ENCODE measurements at regions not wholly inside any gene's neighbourhood (a gene's known extent, or its start where the extent isn't known, plus 50 kb on each side); places are given as distances from the start of the nearest gene placed in this dataset.

GRCh38 chr13:73702419-73703071 is 431.7 kb downstream of the KLF12 start:
- Histone ChIP-seq H3K9me3 (ENCODE audit: low read length) (no peaks in the 10 kb centered on the region), H3K79me2 (ENCODE audit: insufficient read depth, low read length) (no peaks in the 10 kb centered on the region), H3K4me1 (ENCODE audit: insufficient read depth, low read length, severe bottlenecking) (peaks cover 20% of the 10 kb centered on the region), H3K36me3 (ENCODE audit: insufficient read depth, low read length) (no peaks in the 10 kb centered on the region), H3K4me2 (ENCODE audit: low read length) (peak overlapping the region; percentile 55), H3K9ac (ENCODE audit: low read length) (peak overlapping the region; percentile 34; the same call in 1 of the 2 replicates), H3K4me3 (ENCODE audit: low read depth, low read length, poor library complexity, severe bottlenecking) (peak overlapping the region; percentile 38), H3K27me3 (ENCODE audit: insufficient read depth, low read length) (no peaks in the 10 kb centered on the region), H3K27ac (ENCODE audit: low read depth, low read length, poor library complexity, severe bottlenecking) (peak overlapping the region; percentile 60), H3F3A (ENCODE audit: insufficient read depth, low read length) (no peaks in the 10 kb centered on the region), H3K9me2 (ENCODE audit: low read depth, low read length) (no peaks in the 10 kb centered on the region), H4K20me1 (ENCODE audit: insufficient read depth, low read length) (no peaks in the 10 kb centered on the region), H2AFZ (ENCODE audit: low read length) (peak overlapping the region; percentile 64)
- no peak for TF ChIP-seq EZH2 (IDR thresholded peaks at IDR 0.05; ENCODE audit: borderline replicate concordance, low read length)
- TF ChIP-seq, protein P1, sequence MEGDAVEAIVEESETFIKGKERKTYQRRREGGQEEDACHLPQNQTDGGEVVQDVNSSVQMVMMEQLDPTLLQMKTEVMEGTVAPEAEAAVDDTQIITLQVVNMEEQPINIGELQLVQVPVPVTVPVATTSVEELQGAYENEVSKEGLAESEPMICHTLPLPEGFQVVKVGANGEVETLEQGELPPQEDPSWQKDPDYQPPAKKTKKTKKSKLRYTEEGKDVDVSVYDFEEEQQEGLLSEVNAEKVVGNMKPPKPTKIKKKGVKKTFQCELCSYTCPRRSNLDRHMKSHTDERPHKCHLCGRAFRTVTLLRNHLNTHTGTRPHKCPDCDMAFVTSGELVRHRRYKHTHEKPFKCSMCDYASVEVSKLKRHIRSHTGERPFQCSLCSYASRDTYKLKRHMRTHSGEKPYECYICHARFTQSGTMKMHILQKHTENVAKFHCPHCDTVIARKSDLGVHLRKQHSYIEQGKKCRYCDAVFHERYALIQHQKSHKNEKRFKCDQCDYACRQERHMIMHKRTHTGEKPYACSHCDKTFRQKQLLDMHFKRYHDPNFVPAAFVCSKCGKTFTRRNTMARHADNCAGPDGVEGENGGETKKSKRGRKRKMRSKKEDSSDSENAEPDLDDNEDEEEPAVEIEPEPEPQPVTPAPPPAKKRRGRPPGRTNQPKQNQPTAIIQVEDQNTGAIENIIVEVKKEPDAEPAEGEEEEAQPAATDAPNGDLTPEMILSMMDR (IDR thresholded peaks at IDR 0.05; ENCODE audit: low read length) = no peak

DNA sequence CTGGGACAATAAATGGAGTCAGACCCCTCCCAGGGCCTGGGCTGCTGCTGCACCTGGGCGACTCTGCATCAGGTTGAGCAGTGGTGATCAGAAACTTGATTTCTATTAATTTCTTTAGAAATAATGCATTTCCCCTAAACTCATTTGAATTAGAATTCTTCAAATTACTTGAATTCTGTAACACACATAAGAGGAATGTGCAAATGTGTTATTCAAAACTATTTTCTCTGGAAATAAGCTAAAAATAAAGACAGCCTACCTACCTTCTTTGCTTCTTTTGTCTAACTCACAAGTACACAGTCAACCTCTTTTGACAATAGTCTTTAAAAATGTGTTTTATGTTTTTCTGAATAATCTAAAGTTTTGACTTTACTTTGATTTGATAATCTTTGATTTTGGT is 433.0 kb downstream of the KLF12 start:
- no peak overlapping the region for H3K27ac ChIP-seq (ENCODE audit: low read depth, low read length, poor library complexity, severe bottlenecking)
- H3K9me3 ChIP-seq (ENCODE audit: low read length) = no peaks in the 10 kb centered on the region
- no peak overlapping the region for H3K9ac ChIP-seq (ENCODE audit: low read length)
- H3F3A ChIP-seq (ENCODE audit: insufficient read depth, low read length) = no peaks in the 10 kb centered on the region
- no peaks in the 10 kb centered on the region for H3K27me3 ChIP-seq (ENCODE audit: insufficient read depth, low read length)
- H3K9me2 ChIP-seq (ENCODE audit: low read depth, low read length) = no peaks in the 10 kb centered on the region
- H2AFZ ChIP-seq (ENCODE audit: low read length) = no peak overlapping the region
- no peaks in the 10 kb centered on the region for H4K20me1 ChIP-seq (ENCODE audit: insufficient read depth, low read length)
- no peak overlapping the region for H3K4me3 ChIP-seq (ENCODE audit: low read depth, low read length, poor library complexity, severe bottlenecking)
- no peak overlapping the region for H3K4me2 ChIP-seq (ENCODE audit: low read length)
- H3K36me3 ChIP-seq (ENCODE audit: insufficient read depth, low read length) = peaks cover 1% of the 10 kb centered on the region; the same call in 1 of the 2 replicates
- no peaks in the 10 kb centered on the region for H3K79me2 ChIP-seq (ENCODE audit: insufficient read depth, low read length)
- peaks cover 20% of the 10 kb centered on the region for H3K4me1 ChIP-seq (ENCODE audit: insufficient read depth, low read length, severe bottlenecking)
- no peak for TF ChIP-seq EZH2 (IDR thresholded peaks at IDR 0.05; ENCODE audit: borderline replicate concordance, low read length)

GRCh38 chr13:73698859-73699258 is 435.3 kb downstream of the KLF12 start:
- TF ChIP-seq, protein P1 (IDR thresholded peaks at IDR 0.05; ENCODE audit: low read length) = no peak
- no peak for TF ChIP-seq EZH2 (IDR thresholded peaks at IDR 0.05; ENCODE audit: borderline replicate concordance, low read length)
- H3K9me3 ChIP-seq (ENCODE audit: low read length) = no peaks in the 10 kb centered on the region
- no peak overlapping the region for H2AFZ ChIP-seq (ENCODE audit: low read length)
- H4K20me1 ChIP-seq (ENCODE audit: insufficient read depth, low read length) = no peaks in the 10 kb centered on the region
- no peaks in the 10 kb centered on the region for H3K9me2 ChIP-seq (ENCODE audit: low read depth, low read length)
- H3K79me2 ChIP-seq (ENCODE audit: insufficient read depth, low read length) = no peaks in the 10 kb centered on the region
- H3K4me3 ChIP-seq (ENCODE audit: low read depth, low read length, poor library complexity, severe bottlenecking) = no peak overlapping the region
- peaks cover 20% of the 10 kb centered on the region for H3K4me1 ChIP-seq (ENCODE audit: insufficient read depth, low read length, severe bottlenecking)
- no peak overlapping the region for H3K4me2 ChIP-seq (ENCODE audit: low read length)
- H3K27me3 ChIP-seq (ENCODE audit: insufficient read depth, low read length) = no peaks in the 10 kb centered on the region
- no peak overlapping the region for H3K27ac ChIP-seq (ENCODE audit: low read depth, low read length, poor library complexity, severe bottlenecking)
- H3F3A ChIP-seq (ENCODE audit: insufficient read depth, low read length) = no peaks in the 10 kb centered on the region
- peaks cover 16% of the 10 kb centered on the region; the same call in 1 of the 2 replicates for H3K36me3 ChIP-seq (ENCODE audit: insufficient read depth, low read length)
- H3K9ac ChIP-seq (ENCODE audit: low read length) = no peak overlapping the region

DNA sequence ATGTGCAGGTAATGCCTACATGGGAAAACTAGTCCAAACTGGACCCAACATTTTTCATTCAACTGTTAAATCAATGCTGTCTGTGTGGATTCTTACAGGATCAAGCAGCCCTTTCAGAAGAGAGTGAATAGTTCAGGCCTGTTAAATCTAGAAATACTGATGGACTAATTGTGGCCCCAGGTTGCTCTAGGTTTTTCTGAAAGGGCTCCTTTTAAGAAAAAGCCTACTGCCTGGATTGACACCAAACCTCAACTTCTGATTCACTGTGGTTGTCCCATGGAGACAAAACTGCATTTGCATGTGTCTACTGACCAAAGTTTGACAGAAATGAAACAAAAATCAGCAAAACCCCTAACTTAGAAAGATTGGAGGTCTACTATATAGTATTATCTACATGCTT is 437.0 kb downstream of the KLF12 start:
- H3K79me2 ChIP-seq (ENCODE audit: insufficient read depth, low read length) = no peaks in the 10 kb centered on the region
- no peak overlapping the region for H3K9ac ChIP-seq (ENCODE audit: low read length)
- H3K4me1 ChIP-seq (ENCODE audit: insufficient read depth, low read length, severe bottlenecking) = peaks cover 7% of the 10 kb centered on the region
- no peaks in the 10 kb centered on the region for H3F3A ChIP-seq (ENCODE audit: insufficient read depth, low read length)
- no peak overlapping the region for H3K4me2 ChIP-seq (ENCODE audit: low read length)
- H3K9me3 ChIP-seq (ENCODE audit: low read length) = no peaks in the 10 kb centered on the region
- no peaks in the 10 kb centered on the region for H4K20me1 ChIP-seq (ENCODE audit: insufficient read depth, low read length)
- peaks cover 23% of the 10 kb centered on the region; the same call in 1 of the 2 replicates for H3K36me3 ChIP-seq (ENCODE audit: insufficient read depth, low read length)
- H3K9me2 ChIP-seq (ENCODE audit: low read depth, low read length) = no peaks in the 10 kb centered on the region
- no peak overlapping the region for H3K27ac ChIP-seq (ENCODE audit: low read depth, low read length, poor library complexity, severe bottlenecking)
- H2AFZ ChIP-seq (ENCODE audit: low read length) = no peak overlapping the region
- no peak overlapping the region for H3K4me3 ChIP-seq (ENCODE audit: low read depth, low read length, poor library complexity, severe bottlenecking)
- TF ChIP-seq, protein P1 (IDR thresholded peaks at IDR 0.05; ENCODE audit: low read length) = no peak
- no peak for TF ChIP-seq EZH2 (IDR thresholded peaks at IDR 0.05; ENCODE audit: borderline replicate concordance, low read length)
- no peaks in the 10 kb centered on the region for H3K27me3 ChIP-seq (ENCODE audit: insufficient read depth, low read length)
